CD4-positive, alpha-beta T cell treated with Interleukin-15 for 4 hours (primary cell): ENCODE measurements at regions not wholly inside any gene's neighbourhood (a gene's known extent, or its start where the extent isn't known, plus 50 kb on each side); places are given as distances from the start of the nearest gene placed in this dataset.

ENCODE experiments used
- DNase-seq: peaks from one replicate; pipeline ENCODE4 v3.0.0-alpha.2; 2020; ENCODE audit warnings: low spot score

GRCh38 chr16:79497606-79498350, 102.8 kb downstream of the MAF start:
- no peak for DNase-seq

- DNase-seq = no peak
Observed at GRCh38 chr16:79493911-79494310, 106.6 kb downstream of the MAF start.

GRCh38 chr16:79492036-79492435, 108.5 kb downstream of the MAF start:
- no peak for DNase-seq

- no peak for DNase-seq
Observed at GRCh38 chr16:79485020-79485419, 115.5 kb downstream of the MAF start.

GRCh38 chr16:79484237-79484636, 116.3 kb downstream of the MAF start:
- no peak for DNase-seq

GRCh38 chr16:79483336-79483735, 117.2 kb downstream of the MAF start:
- no peak for DNase-seq

GRCh38 chr16:79482011-79482410, 118.5 kb downstream of the MAF start:
- DNase-seq = no peak

GRCh38 chr16:79480929-79481328, 119.6 kb downstream of the MAF start:
- no peak for DNase-seq

GRCh38 chr16:79480056-79480455, 120.5 kb downstream of the MAF start:
- no peak for DNase-seq

- no peak for DNase-seq
Observed at GRCh38 chr16:79476580-79476979, 124.0 kb downstream of the MAF start.

- no peak for DNase-seq
Observed at GRCh38 chr16:79475841-79476240, 124.7 kb downstream of the MAF start.

- no peak for DNase-seq
Observed at GRCh38 chr16:79473456-79473855, 127.1 kb downstream of the MAF start.

- DNase-seq = no peak
Observed at GRCh38 chr16:79472426-79472825, 128.1 kb downstream of the MAF start.

- no peak for DNase-seq
Observed at GRCh38 chr16:79469999-79470398, 130.5 kb downstream of the MAF start.

- no peak for DNase-seq
Observed at GRCh38 chr16:79468631-79469030, 131.9 kb downstream of the MAF start.

- no peak for DNase-seq
Observed at GRCh38 chr16:79468121-79468552, 132.4 kb downstream of the MAF start.

- DNase-seq = no peak
Observed at GRCh38 chr16:79466111-79466510, 134.4 kb downstream of the MAF start.

- no peak for DNase-seq
Observed at GRCh38 chr16:79463841-79464240, 136.7 kb downstream of the MAF start.

GRCh38 chr16:79456036-79456435, 144.5 kb downstream of the MAF start:
- no peak for DNase-seq

- DNase-seq = no peak
Observed at GRCh38 chr16:79452671-79453070, 147.9 kb downstream of the MAF start.

- peak; percentile 12 for DNase-seq
Observed at GRCh38 chr16:79451196-79451816, 149.2 kb downstream of the MAF start.

- no peak for DNase-seq
Observed at GRCh38 chr16:79449900-79450299, 150.6 kb downstream of the MAF start.

GRCh38 chr16:79449067-79449769, 151.3 kb downstream of the MAF start:
- no peak for DNase-seq
